ENCODE measurements at regions not wholly inside any gene's neighbourhood (a gene's known extent, or its start where the extent isn't known, plus 50 kb on each side); places are given as distances from the start of the nearest gene placed in this dataset.

DNA sequence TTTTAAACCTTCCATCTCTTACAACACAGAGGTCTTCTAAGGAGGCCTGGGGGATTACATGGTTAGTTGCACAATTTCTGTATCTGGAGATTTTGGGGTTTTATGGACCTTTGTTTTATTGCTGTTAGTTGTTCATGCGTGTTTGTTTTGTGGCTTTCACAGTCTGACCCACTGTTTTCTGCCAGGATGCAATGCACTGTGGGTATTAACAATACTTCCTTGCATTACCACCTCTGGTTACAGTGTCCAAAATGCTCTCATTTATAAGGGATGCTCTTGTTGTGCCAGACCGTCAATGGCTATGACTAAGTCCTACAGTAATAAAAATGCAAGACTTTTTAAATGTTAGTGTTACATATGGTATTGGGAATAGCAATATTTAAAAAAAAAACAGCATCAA, 730.2 kb downstream of the KCTD8 start:
- Histone ChIP-seq H3K36me3 (ENCODE audit: insufficient read depth) (no peaks in the 10 kb centered on the region), H4K20me1 (replicated peaks; ENCODE audit: insufficient read depth) (no peaks in the 10 kb centered on the region), H3K4me3 (no peak overlapping the region), H3K27ac (ENCODE audit: low read depth) (no peak overlapping the region), H3K4me1 (ENCODE audit: insufficient read depth) (no peaks in the 10 kb centered on the region), H2AFZ (no peak overlapping the region), H3K9me2 (ENCODE audit: insufficient read depth) (no peaks in the 10 kb centered on the region), H3K27me3 (ENCODE audit: insufficient read depth) (no peaks in the 10 kb centered on the region), H3K4me2 (no peak overlapping the region), H3F3A (replicated peaks; ENCODE audit: low read depth) (no peaks in the 10 kb centered on the region), H3K79me2 (replicated peaks; ENCODE audit: insufficient read depth) (no peaks in the 10 kb centered on the region)
- TF ChIP-seq ZNF462 (CRISPR knock-in tag; IDR thresholded peaks at IDR 0.05) (no peak), EZH2 (IDR thresholded peaks at IDR 0.05; ENCODE audit: low read depth, unreplicated experiment) (no peak), ZNF331 (CRISPR knock-in tag; IDR thresholded peaks at IDR 0.05; ENCODE audit: low read depth) (no peak), CREB1 (CRISPR knock-in tag; IDR thresholded peaks at IDR 0.05; ENCODE audit: low read depth) (no peak), ZNF114 (CRISPR knock-in tag; IDR thresholded peaks at IDR 0.05) (no peak), NANOG (IDR thresholded peaks at IDR 0.05; ENCODE audit: borderline replicate concordance) (no peak), JUNB (IDR thresholded peaks at IDR 0.05; ENCODE audit: unreplicated experiment) (no peak), EZH2phosphoT487 (IDR thresholded peaks at IDR 0.05; ENCODE audit: unreplicated experiment) (no peak), POLR2AphosphoS5 (IDR thresholded peaks at IDR 0.05; ENCODE audit: low read depth) (no peak), ETS1 (IDR thresholded peaks at IDR 0.05) (no peak), REST (IDR thresholded peaks at IDR 0.05; ENCODE audit: unreplicated experiment) (no peak), STAT1 (IDR thresholded peaks at IDR 0.05; ENCODE audit: unreplicated experiment) (no peak)
- TF ChIP-seq, protein P1, sequence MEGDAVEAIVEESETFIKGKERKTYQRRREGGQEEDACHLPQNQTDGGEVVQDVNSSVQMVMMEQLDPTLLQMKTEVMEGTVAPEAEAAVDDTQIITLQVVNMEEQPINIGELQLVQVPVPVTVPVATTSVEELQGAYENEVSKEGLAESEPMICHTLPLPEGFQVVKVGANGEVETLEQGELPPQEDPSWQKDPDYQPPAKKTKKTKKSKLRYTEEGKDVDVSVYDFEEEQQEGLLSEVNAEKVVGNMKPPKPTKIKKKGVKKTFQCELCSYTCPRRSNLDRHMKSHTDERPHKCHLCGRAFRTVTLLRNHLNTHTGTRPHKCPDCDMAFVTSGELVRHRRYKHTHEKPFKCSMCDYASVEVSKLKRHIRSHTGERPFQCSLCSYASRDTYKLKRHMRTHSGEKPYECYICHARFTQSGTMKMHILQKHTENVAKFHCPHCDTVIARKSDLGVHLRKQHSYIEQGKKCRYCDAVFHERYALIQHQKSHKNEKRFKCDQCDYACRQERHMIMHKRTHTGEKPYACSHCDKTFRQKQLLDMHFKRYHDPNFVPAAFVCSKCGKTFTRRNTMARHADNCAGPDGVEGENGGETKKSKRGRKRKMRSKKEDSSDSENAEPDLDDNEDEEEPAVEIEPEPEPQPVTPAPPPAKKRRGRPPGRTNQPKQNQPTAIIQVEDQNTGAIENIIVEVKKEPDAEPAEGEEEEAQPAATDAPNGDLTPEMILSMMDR (conservative IDR thresholded peaks at IDR 0.05; ENCODE audit: low read depth in 2 of 2): no peak
- Mint-ChIP-seq H3K9me3 (peaks cover 3% of the 10 kb centered on the region; the same call in 2 of the 3 replicates), H3K27me3 (ENCODE audit: insufficient read depth, low read depth, poor library complexity) (no peaks in the 10 kb centered on the region), H3K4me3 (no peak overlapping the region), H3K36me3 (ENCODE audit: low read depth) (no peaks in the 10 kb centered on the region), H3K4me1 (no peaks in the 10 kb centered on the region), H3K27ac (no peak overlapping the region)
- DNase-seq (ENCODE audit: low spot score) (no peak), ATAC-seq (no peak)

All from GM23338 (cell line).